Neuronal stem cell (in vitro differentiated cells): ENCODE measurements at regions not wholly inside any gene's neighbourhood (a gene's known extent, or its start where the extent isn't known, plus 50 kb on each side); places are given as distances from the start of the nearest gene placed in this dataset.
A peak's percentile ranks its signal among the peaks of the same experiment; 100 is the strongest.

Experiments used
- DNase-seq: peaks from one replicate; pipeline ENCODE4 v3.0.0-alpha.2; 2013; ENCODE audit warnings: low spot score
- H2AFZ ChIP-seq: one replicate; pipeline ENCODE4 v1.6.1; 2013; ENCODE audit warnings: mild to moderate bottlenecking, low read length, inconsistent platforms
- H2AK5ac ChIP-seq: 2 replicates; pipeline ENCODE4 v1.6.1; 2013; ENCODE audit warnings: low read depth, mild to moderate bottlenecking, inconsistent platforms, low read length, moderate library complexity, mixed read lengths
- H2BK120ac ChIP-seq: 2 replicates; pipeline ENCODE4 v1.6.1; 2013; ENCODE audit warnings: low read depth, mild to moderate bottlenecking, inconsistent platforms, low read length, moderate library complexity, mixed read lengths
- H2BK12ac ChIP-seq: one replicate; pipeline ENCODE4 v1.6.1; 2013; ENCODE audit warnings: low read length, inconsistent platforms
- H2BK15ac ChIP-seq: 2 replicates; pipeline ENCODE4 v1.6.1; 2013; ENCODE audit warnings: mild to moderate bottlenecking, low read length, inconsistent platforms, mixed read lengths
- H2BK5ac ChIP-seq: one replicate; pipeline ENCODE4 v1.6.1; 2013; ENCODE audit warnings: inconsistent platforms, mild to moderate bottlenecking, low read length, moderate library complexity
- H3K14ac ChIP-seq: one replicate; pipeline ENCODE4 v1.6.1; 2013; ENCODE audit warnings: low read length, inconsistent platforms
- H3K18ac ChIP-seq: 2 replicates; pipeline ENCODE4 v1.6.1; 2013; ENCODE audit warnings: low read length, inconsistent platforms
- H3K23ac ChIP-seq: 2 replicates; pipeline ENCODE4 v1.6.1; 2013; ENCODE audit warnings: low read depth, mild to moderate bottlenecking, mixed read lengths, low read length, inconsistent platforms; ENCODE audit not compliant: poor library complexity
- H3K27ac ChIP-seq: replicated peaks from 3 replicates; pipeline ENCODE4 v1.5.1; 2013; ENCODE audit warnings: low read length, inconsistent platforms
- H3K27me3 ChIP-seq, 3 experiments: 2 replicates each; pipeline ENCODE4 v1.6.1; 2013; ENCODE audit warnings: low read length in 3 of 3, mild to moderate bottlenecking in 2 of 3, inconsistent platforms in 1 of 3, low read depth in 1 of 3, mixed read lengths in 1 of 3, moderate library complexity in 1 of 3; ENCODE audit not compliant: control insufficient read depth in 3 of 3, insufficient read depth in 3 of 3
- H3K36me3 ChIP-seq, 2 donors: replicated peaks in 1 of 2; 2 replicates each; pipeline ENCODE4 v1.6.1; 2013; ENCODE audit warnings: low read length in 2 of 2; ENCODE audit not compliant: control insufficient read depth in 2 of 2, insufficient read depth in 2 of 2
- H3K4ac ChIP-seq: 2 replicates; pipeline ENCODE4 v1.6.1; 2013; ENCODE audit warnings: inconsistent platforms, mild to moderate bottlenecking, low read length, moderate library complexity
- H3K4me1 ChIP-seq, 2 donors: 1 replicate in 1 of 2; 2 replicates in 1 of 2; pipeline ENCODE4 v1.6.1; 2013; ENCODE audit warnings: low read length in 2 of 2, low read depth in 1 of 2; ENCODE audit not compliant: control insufficient read depth in 2 of 2, insufficient read depth in 1 of 2
- H3K4me2 ChIP-seq: one replicate; pipeline ENCODE4 v1.6.1; 2013; ENCODE audit warnings: mild to moderate bottlenecking, low read length, inconsistent platforms; ENCODE audit not compliant: insufficient read depth, poor library complexity, severe bottlenecking
- H3K4me3 ChIP-seq, 2 donors: 2 replicates each; pipeline ENCODE4 v1.5.1; 2013; ENCODE audit warnings: low read length in 2 of 2, mild to moderate bottlenecking in 2 of 2, inconsistent platforms in 1 of 2, moderate library complexity in 1 of 2
- H3K79me1 ChIP-seq: one replicate; pipeline ENCODE4 v1.6.1; 2013; ENCODE audit warnings: low read depth, mild to moderate bottlenecking, inconsistent platforms, low read length, moderate library complexity
- H3K9ac ChIP-seq: one replicate; pipeline ENCODE4 v1.6.1; 2013; ENCODE audit warnings: mild to moderate bottlenecking, low read depth, low read length, inconsistent platforms; ENCODE audit not compliant: poor library complexity
- H3K9me3 ChIP-seq, 2 donors: replicated peaks in 1 of 2; 2 replicates each; pipeline versions ENCODE3 to v1.6.1; 2013; ENCODE audit warnings: low read length in 2 of 2, mild to moderate bottlenecking in 2 of 2, inconsistent platforms in 1 of 2, low read depth in 1 of 2, mixed read lengths in 1 of 2, moderate library complexity in 1 of 2; ENCODE audit not compliant: control insufficient read depth in 2 of 2, insufficient read depth in 1 of 2
- H4K8ac ChIP-seq: one replicate; pipeline ENCODE4 v1.6.1; 2013; ENCODE audit warnings: low read depth, mild to moderate bottlenecking, inconsistent platforms, low read length, moderate library complexity
- H4K91ac ChIP-seq: one replicate; pipeline ENCODE4 v1.6.1; 2013; ENCODE audit warnings: low read length, low read depth, mild to moderate bottlenecking, inconsistent platforms; ENCODE audit not compliant: poor library complexity
- WGBS, 2 donors: extraction: QIAGEN DNeasy Blood & Tissue Kit; methylation state at CpG; one replicate each; pipeline ENCODE4 v1.1.7; 2013; ENCODE audit warnings: missing lambda C conversion rate in 2 of 2, mixed read lengths in 1 of 2; ENCODE audit not compliant: insufficient read length in 2 of 2, insufficient replicate concordance in 1 of 2; ENCODE audit errors: extremely low coverage in 2 of 2; 5-methylcytosine and 5-hydroxymethylcytosine counted together

DNA sequence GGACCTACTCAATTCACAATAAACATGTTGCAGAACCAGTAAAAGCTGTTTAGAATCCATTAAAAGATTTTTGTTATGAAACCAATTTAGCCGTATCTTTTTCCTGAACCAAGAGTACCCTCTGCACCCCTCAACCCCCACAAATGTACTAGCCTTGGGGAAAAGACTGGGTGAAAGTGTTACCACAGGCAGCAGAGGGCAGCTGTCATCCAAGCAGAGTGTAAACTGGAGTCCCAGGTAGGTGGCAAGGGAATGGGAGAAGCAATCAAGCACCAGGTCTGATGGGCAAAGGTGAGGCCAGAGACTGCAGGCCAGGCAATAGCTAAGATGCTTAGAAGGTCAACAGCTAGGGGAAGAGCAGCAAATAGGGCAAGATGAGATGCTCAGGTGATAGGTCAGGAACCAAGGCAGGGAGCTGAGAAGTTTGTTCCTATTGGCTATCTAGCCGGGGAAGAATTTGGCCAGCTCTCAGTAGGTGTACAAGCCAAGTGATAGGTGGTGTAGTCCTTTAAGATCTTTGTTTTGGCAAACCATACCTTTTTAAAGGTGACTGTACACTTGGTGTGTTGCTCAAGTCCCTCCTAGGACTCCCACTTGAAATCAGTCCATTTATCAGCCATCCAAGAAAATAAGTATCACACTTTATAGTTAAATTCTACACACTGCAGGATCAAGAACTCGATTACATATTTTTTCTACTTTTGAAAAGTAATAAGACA, 77.8 kb upstream of the CCDC112 start:
- H2BK120ac ChIP-seq = no peak overlapping the region
- H4K8ac ChIP-seq = no peak overlapping the region
- no peak overlapping the region for H2BK5ac ChIP-seq
- no peaks in the 10 kb centered on the region for H3K4me1 ChIP-seq
- H2AFZ ChIP-seq = no peak overlapping the region
- H3K23ac ChIP-seq = peak overlapping the region; percentile 86
- DNase-seq = no peak
- WGBS, 2 donors = no CpG with 5 or more reads among the region's 3 CpGs
- no peak overlapping the region for H3K9ac ChIP-seq
- H3K4me3 ChIP-seq = no peak overlapping the region
- no peak overlapping the region for H3K4me2 ChIP-seq
- H3K4ac ChIP-seq = no peak overlapping the region
- no peak overlapping the region for H2AK5ac ChIP-seq
- no peaks in the 10 kb centered on the region for H3K9me3 ChIP-seq
- no peak overlapping the region for H4K91ac ChIP-seq
- no peak overlapping the region for H2BK12ac ChIP-seq
- H3K18ac ChIP-seq = no peak overlapping the region
- H3K14ac ChIP-seq = no peak overlapping the region
- H3K27me3 ChIP-seq = no peaks in the 10 kb centered on the region
- no peaks in the 10 kb centered on the region for H3K36me3 ChIP-seq
- H3K27ac ChIP-seq = no peak overlapping the region
- no peak overlapping the region for H2BK15ac ChIP-seq
- no peaks in the 10 kb centered on the region for H3K79me1 ChIP-seq

DNA sequence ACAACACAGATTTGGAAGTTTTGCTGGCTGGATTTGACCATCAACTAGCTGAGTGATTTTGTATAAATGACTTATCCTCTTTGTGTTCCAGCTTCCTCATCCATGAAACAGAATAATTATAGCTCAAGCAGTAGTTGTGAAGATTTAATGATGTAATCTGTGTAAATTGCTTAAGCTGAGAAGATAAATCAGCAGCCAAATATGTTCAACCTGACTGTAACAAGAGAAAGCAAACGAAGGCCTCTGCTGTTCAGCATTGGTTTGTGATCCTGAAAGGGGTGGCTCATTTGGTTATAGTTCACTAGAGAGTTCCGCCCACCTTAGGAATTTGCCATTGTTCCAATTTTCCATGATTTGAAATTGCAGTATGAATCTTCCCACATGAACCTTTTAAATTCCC, 75.7 kb upstream of the CCDC112 start:
- Histone ChIP-seq H2BK120ac (no peak overlapping the region), H3K4me2 (no peak overlapping the region), H3K36me3 (no peaks in the 10 kb centered on the region), H3K14ac (no peak overlapping the region), H3K79me1 (no peaks in the 10 kb centered on the region), H3K27ac (no peak overlapping the region), H2BK15ac (no peak overlapping the region), H4K91ac (no peak overlapping the region), H3K4me1 (no peaks in the 10 kb centered on the region), H2BK12ac (no peak overlapping the region), H3K4me3 (no peak overlapping the region), H3K23ac (no peak overlapping the region), H4K8ac (no peak overlapping the region), H3K4ac (no peak overlapping the region), H2BK5ac (no peak overlapping the region), H3K9me3 (no peaks in the 10 kb centered on the region), H3K27me3 (no peaks in the 10 kb centered on the region), H3K9ac (no peak overlapping the region), H3K18ac (no peak overlapping the region), H2AFZ (no peak overlapping the region), H2AK5ac (no peak overlapping the region)
- whole genome bisulfite sequencing, 2 donors = no CpG with 5 or more reads among the region's 2 CpGs
- DNase-seq = no peak

DNA sequence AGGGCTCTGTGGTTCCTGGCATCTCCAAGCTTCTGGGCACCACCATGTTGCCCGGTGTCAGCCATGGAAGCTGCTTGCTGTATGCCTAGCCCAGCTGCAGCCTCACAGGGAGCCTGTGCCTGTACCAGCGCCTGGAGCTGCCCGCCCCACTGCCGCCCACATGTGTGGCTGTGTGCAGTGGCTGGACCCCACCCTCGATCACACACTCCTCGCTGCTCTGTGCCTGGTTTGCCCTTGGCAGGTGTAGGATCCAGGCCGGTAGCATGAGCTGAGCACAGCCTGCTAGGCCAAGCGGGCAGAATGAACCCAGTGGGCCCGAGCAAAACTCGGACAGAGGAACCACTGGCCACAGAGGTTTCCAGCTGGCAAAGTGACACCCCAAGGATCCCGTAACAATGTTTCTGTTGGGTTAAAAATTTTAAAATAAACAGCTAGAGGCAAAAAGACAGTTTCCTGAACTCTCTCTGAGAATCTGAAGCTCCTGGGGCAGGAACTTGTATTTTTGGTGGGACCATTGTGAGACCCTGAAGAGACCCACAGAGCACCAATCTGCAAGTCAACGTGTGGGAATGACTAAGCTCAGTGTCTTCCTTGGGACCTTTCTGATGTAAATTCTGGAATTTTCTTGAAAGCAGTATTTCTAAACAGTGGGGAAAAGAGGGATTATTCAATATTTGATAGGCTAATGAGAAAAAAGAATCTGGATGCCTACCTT, 73.1 kb upstream of the CCDC112 start:
- DNase-seq = no peak
- Histone ChIP-seq H3K18ac (peak overlapping the region; percentile 65), H3K23ac (peak overlapping the region; percentile 16), H3K27me3 (no peaks in the 10 kb centered on the region), H4K8ac (no peak overlapping the region), H4K91ac (no peak overlapping the region), H2AK5ac (no peak overlapping the region), H3K4ac (no peak overlapping the region), H3K27ac (no peak overlapping the region), H3K14ac (no peak overlapping the region), H2BK120ac (no peak overlapping the region), H3K4me1 (peaks cover 5% of the 10 kb centered on the region in 2 donors), H3K79me1 (no peaks in the 10 kb centered on the region), H2BK15ac (no peak overlapping the region), H2AFZ (no peak overlapping the region), H3K4me2 (no peak overlapping the region), H3K9ac (no peak overlapping the region), H3K4me3 (no peak overlapping the region), H3K36me3 (no peaks in the 10 kb centered on the region), H2BK5ac (no peak overlapping the region), H3K9me3 (no peaks in the 10 kb centered on the region), H2BK12ac (no peak overlapping the region)
- no CpG with 5 or more reads among the region's 12 CpGs for WGBS, 2 donors

DNA sequence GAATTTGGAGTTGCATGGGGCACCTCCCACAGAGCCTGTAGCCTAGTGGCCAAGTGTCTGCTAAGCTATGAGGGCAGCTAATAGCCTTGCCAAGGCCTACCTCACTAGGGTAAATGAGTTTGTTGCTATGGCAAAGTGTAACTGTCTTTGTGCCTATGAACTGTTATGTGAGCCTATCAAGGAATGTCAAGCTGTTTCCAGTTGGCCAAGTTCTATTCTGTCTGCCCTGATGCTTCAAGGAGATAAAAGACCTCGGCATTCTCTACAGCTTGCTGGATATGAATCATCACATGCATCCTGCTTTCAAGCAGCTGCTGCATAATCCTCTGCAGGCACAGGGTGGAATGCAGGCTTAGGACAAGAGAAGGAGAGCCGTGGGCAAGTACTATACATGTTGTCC, 69.8 kb upstream of the CCDC112 start:
- H3K36me3 ChIP-seq = no peaks in the 10 kb centered on the region
- no peak overlapping the region for H4K91ac ChIP-seq
- no peak overlapping the region for H3K4me2 ChIP-seq
- H3K79me1 ChIP-seq = no peaks in the 10 kb centered on the region
- H3K23ac ChIP-seq = no peak overlapping the region
- no peak overlapping the region for H3K27ac ChIP-seq
- WGBS, 2 donors = no CpG with 5 or more reads among the region's 2 CpGs
- no peak overlapping the region for H3K18ac ChIP-seq
- DNase-seq = no peak
- peaks cover 0 to 2% (median 0%) of the 10 kb centered on the region in 3 experiments for H3K27me3 ChIP-seq
- no peak overlapping the region for H2BK5ac ChIP-seq
- H3K4ac ChIP-seq = no peak overlapping the region
- no peaks in the 10 kb centered on the region for H3K9me3 ChIP-seq
- H3K4me1 ChIP-seq = peaks cover 5% of the 10 kb centered on the region in 2 donors
- no peak overlapping the region for H3K14ac ChIP-seq
- H3K4me3 ChIP-seq = no peak overlapping the region
- H4K8ac ChIP-seq = no peak overlapping the region
- no peak overlapping the region for H3K9ac ChIP-seq
- no peak overlapping the region for H2BK120ac ChIP-seq
- no peak overlapping the region for H2AK5ac ChIP-seq
- peak overlapping the region; percentile 11 for H2AFZ ChIP-seq
- no peak overlapping the region for H2BK12ac ChIP-seq
- H2BK15ac ChIP-seq = no peak overlapping the region
